NCI-H524 treated with DMSO at 0.1 percent for 48 hours (cell line): ENCODE measurements at regions not wholly inside any gene's neighbourhood (a gene's known extent, or its start where the extent isn't known, plus 50 kb on each side); places are given as distances from the start of the nearest gene placed in this dataset.
"Not testable (repeated sequence)": the region's sequence is repeated elsewhere in the genome, so short reads cannot be mapped to it uniquely, and the experiment has no call there.

ENCODE experiments used
- DNase-seq: peaks from one replicate; lab custom pipeline; 2025; lab: John Stamatoyannopoulos, UW

DNA sequence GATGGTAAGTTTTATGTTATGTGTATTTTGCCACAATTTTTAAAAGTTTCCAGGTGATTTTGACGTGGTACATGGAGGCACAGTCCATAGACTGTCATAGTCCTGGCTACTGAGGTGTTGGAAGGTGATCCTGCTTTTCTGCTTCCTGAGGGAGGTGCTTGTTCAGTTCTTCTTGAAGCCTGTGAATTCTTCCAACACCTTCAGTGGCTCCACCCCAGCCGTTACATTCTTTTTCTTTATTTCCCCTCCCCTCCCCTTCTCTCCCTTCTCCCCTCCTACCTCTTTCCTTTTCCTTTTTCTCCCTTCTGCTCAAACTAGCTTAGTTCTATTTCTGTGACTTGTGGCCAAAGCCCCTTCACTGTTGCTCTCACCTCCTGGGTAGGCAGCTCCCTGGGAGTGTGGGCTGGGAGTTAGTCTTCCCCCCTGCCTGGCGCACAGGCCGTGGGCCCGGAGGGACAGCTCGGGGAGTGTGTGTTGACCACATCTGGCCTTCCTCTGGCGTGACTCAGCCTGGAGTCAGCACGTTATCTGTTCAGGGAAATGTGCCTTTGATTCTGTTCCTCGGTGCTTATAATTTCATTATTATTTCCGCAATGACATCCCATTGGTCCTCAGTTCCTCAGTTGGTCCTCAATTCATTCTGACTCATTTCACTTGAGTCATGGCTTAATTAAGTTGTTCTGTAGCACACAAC lies 566.2 kb downstream of the TBC1D22A start:
- DNase-seq: no peak

DNA sequence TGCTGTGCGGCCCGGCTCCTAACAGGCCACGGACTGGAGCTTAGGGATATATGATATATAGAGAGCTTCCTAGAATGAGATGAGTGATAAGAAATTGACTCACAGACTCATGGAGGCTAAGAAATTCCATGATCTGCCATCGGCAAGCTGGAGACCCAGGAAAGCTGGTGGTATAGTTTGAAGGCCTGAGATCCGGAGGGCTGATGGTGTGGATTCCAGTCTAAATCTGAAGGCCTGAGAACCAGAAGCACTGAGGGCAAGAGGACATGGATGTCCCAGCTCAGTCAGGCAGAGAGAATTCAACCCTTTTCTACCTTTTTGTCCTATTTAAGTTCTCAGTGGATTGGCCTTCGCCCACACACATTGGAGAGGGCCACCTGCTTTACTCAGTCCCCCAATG lies 564.8 kb downstream of the TBC1D22A start:
- no peak for DNase-seq

GRCh38 chr22:47325249-47325648 lies 562.8 kb downstream of the TBC1D22A start:
- DNase-seq: no peak

DNA sequence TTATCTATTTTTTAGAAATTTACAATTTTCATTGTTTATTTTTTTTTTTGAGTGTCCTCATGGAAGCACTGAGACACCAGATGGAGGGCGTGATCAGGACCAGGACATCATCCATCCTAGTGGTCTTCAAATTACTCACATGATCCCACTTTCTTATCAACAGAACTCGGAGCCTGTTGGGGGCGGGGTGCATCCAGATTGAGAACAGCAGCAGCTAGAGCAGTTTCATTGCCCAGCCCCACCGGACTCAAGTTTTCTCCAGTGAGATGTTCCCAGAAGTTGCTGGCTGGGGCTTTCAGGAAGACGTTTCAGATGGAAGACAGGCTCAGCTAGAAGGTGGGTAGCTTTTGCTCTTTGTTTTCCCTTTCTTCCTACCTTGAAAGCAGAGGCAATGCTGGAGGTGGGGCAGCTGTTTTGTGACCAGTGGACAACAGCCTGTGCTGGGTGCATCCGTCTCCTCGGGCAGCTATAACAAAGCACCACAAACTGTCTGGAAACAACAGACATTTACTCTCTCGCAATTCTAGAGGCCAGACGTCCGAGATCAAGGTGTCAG lies 562.1 kb downstream of the TBC1D22A start:
- DNase-seq: no peak

DNA sequence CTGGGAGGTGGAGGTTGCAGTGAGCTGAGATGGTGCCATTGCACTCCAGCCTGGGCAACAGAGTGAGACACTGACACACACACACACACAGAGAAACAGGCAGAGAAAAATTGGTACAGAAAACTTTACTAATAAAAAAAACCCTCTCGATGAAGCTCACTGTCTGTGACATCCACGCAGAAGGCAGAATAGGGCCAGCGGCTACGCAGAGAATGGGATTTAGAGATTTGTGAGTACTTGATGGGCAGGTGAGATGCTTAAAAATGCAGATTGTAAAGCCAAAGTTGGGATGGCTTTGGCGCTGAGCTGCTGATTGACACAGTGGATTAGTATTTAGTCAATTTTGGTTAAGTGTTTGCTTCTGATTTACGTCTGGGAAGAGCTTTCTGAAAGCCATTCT lies 561.1 kb downstream of the TBC1D22A start:
- no peak for DNase-seq

- DNase-seq: no peak
Measured at GRCh38 chr22:47322854-47323253, 560.4 kb downstream of the TBC1D22A start.

- DNase-seq: no peak
Measured at GRCh38 chr22:47320560-47320959, 558.1 kb downstream of the TBC1D22A start.

DNA sequence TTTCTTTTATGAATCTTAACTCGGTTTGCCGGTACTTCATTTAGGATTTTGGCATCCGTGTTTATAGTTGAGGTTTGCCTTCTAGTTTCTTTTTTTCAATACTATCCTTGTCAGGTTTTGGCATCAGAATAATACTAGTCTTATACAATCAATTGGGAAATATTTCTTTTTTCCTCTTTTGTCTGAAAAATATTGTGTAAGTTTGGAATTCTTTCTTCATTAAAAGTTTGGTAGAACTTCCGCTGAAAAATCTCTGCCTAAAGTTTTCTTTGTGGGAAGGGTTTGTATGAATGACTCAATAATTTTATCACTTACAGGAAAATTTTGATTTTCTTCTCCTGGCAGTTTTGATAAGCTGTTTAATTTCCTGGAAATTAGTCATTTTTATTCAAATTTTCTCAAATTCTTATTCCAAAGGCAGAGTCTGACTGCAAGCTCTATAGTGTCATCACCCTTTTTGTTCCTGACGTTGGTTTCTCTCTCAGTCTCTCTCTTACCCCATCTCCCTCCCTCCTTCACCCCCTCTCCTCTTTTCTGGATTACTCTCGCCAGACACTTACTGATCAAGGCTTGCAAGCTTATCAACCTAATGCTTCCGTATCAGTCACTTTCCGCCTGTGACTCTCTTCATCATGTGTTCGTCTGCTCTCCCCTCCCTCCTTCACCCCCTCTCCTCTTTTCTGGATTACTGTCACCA lies 555.7 kb downstream of the TBC1D22A start:
- DNase-seq: no peak

DNA sequence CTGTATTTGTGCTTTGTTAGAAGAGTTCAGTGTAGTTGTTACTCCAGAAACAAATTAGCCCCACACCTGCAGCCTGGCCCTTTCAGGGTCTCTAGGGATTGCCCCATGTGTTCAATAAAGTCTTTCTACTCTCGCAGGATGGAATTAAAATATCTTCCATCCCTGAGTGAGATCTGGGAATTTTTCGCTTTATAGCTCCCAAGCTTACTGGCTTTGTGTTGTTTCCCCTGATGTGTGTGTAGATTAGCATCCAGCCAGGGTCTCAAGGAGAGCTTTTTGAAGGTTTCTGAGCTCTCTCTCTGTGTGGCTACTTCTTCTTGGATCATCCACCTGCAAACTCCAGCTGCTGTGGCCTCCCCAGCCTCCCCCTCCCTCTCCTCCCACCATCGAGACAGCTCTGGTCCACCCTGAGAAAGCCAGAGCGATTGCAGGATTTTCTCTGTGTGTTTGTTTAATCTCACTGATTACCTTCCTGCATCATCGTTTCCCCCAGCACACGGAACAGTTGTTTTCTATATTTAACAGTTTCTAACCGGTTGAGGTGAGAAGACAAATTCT lies 553.5 kb downstream of the TBC1D22A start:
- DNase-seq: no peak

DNA sequence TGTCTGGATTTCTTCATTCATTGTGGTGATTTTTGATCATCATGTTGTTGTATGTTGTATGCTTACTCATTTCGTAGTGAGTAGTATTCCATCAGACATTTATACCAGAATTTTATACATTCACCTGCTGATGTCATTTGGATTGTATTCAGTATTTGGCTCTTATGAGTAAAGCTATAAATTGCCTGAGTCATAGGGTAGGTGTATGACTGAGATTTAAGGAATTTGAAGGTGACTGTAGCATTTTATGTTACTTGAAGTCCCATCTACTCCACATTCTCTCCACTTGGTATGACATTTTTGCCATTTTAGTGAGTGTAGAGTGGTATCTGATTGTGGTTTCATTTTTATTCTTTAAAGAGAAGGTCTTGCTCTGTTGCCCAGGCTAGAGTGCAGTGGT lies 548.2 kb downstream of the TBC1D22A start:
- no peak for DNase-seq

GRCh38 chr22:47309946-47310345 lies 547.5 kb downstream of the TBC1D22A start:
- no peak for DNase-seq

GRCh38 chr22:47309476-47309875 lies 547.0 kb downstream of the TBC1D22A start:
- DNase-seq: no peak

GRCh38 chr22:47308886-47309285 lies 546.4 kb downstream of the TBC1D22A start:
- DNase-seq: no peak

GRCh38 chr22:47307822-47308221 lies 545.4 kb downstream of the TBC1D22A start:
- no peak for DNase-seq

DNA sequence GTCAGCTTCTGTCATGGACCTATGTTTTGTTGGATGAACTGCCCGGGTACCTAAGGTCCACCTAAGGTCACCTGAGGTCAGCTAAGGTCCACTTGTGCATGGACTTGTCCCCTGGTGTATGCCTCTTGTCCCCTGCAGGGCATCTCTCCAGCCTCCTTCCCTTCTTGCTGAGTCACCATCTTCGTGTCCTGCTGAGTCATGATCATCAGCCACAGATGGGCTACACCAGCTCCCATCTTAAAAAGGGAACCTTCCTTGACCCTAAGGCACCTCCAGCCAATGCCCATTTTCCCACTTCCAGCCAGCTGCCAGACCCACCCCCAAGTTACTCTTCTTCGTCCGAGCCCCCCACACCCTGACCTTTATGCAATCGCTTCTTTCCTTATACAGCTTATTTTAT lies 544.9 kb downstream of the TBC1D22A start:
- DNase-seq: no peak

GRCh38 chr22:47304854-47305253 lies 542.4 kb downstream of the TBC1D22A start:
- no peak for DNase-seq

GRCh38 chr22:47304191-47304831 lies 541.9 kb downstream of the TBC1D22A start:
- DNase-seq: no peak

- no peak for DNase-seq
Measured at GRCh38 chr22:47303161-47303890, 540.9 kb downstream of the TBC1D22A start.

- not testable (repeated sequence) for DNase-seq
Measured at GRCh38 chr22:47302587-47302986, 540.1 kb downstream of the TBC1D22A start.

- no peak for DNase-seq
Measured at GRCh38 chr22:47301820-47302475, 539.5 kb downstream of the TBC1D22A start.

DNA sequence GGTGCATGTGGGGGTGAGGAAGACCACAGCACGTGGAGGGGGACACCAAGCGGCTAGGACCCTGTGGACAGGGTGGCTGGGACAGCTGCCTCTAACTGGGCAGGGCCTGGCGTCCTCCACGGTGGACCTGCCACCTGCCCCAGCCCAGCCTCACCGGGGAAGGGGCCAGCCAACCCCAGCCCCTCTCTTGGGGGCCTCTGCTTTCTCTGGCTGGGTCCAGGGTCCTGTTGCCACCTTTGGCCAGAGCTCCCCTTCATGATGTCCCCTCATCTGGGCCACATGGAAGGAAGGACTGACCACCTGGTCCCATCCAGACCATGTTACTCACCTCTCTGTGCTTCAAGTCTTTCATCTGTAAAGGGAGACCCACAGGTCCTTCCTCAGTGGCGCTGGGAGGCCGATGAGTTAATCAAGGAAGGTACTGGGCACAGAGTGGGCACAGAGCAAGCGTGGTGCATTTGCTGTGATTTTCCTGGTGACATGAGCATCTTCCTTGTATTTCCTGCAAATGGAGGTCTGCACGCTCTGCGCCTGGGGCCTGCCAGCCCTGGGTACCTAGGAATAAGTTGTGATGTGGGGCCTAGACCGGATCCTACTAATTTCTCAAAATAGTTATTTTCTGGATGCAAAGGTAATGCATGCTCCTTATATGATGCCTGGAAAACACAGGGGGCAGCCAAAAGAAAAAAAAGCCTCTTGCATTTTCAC lies 538.4 kb downstream of the TBC1D22A start:
- DNase-seq: no peak
